Small intestine (tissue), 7 donors: ENCODE measurements at regions not wholly inside any gene's neighbourhood (a gene's known extent, or its start where the extent isn't known, plus 50 kb on each side); places are given as distances from the start of the nearest gene placed in this dataset.
A peak's percentile ranks its signal among the peaks of the same experiment; 100 is the strongest.

Source experiments
- DNase-seq, 2 donors: peaks; one replicate each; pipeline versions ENCODE4 v3.0.0 to v3.0.0-alpha.2; 2013
- FAIRE-seq: peaks from 2 replicates; lab custom pipeline; 2012; peaks lifted over from hg19 to GRCh38; lab: Jason Lieb, UNC
- H3K27ac ChIP-seq, 3 donors: one replicate each; pipeline ENCODE4 v1.5.1; 2013; ENCODE audit warnings: low read length in 2 of 3, mild to moderate bottlenecking in 2 of 3, control low read depth in 1 of 3, inconsistent platforms in 1 of 3, low read depth in 1 of 3, moderate library complexity in 1 of 3
- H3K27me3 ChIP-seq, 3 donors: one replicate each; pipeline ENCODE4 v1.6.1; 2013; ENCODE audit warnings: low read length in 3 of 3, inconsistent platforms in 1 of 3; ENCODE audit not compliant: control insufficient read depth in 3 of 3, insufficient read depth in 3 of 3
- H3K36me3 ChIP-seq, 3 donors: one replicate each; pipeline ENCODE4 v1.6.1; 2013; ENCODE audit warnings: low read length in 3 of 3, inconsistent platforms in 1 of 3, low read depth in 1 of 3, mild to moderate bottlenecking in 1 of 3, moderate library complexity in 1 of 3; ENCODE audit not compliant: control insufficient read depth in 3 of 3, insufficient read depth in 2 of 3
- H3K4me1 ChIP-seq, 3 donors: one replicate each; pipeline ENCODE4 v1.6.1; 2013; ENCODE audit warnings: low read length in 2 of 3, inconsistent platforms in 1 of 3, low read depth in 1 of 3, mild to moderate bottlenecking in 1 of 3, moderate library complexity in 1 of 3; ENCODE audit not compliant: control insufficient read depth in 3 of 3, insufficient read depth in 2 of 3
- H3K4me3 ChIP-seq, 3 donors: one replicate each; pipeline ENCODE4 v1.5.1; 2013; ENCODE audit warnings: low read length in 3 of 3, control low read depth in 1 of 3, inconsistent platforms in 1 of 3, low read depth in 1 of 3, mild to moderate bottlenecking in 1 of 3, moderate library complexity in 1 of 3
- H3K9me3 ChIP-seq, 2 donors: one replicate each; pipeline ENCODE4 v1.6.1; 2013; ENCODE audit warnings: low read depth in 1 of 2, low read length in 1 of 2; ENCODE audit not compliant: control insufficient read depth in 2 of 2, insufficient read depth in 1 of 2
- WGBS, 3 donors: extraction: QIAGEN DNeasy Blood & Tissue Kit; methylation state at CpG; one replicate each; pipeline ENCODE4 v1.1.7; 2013; 5-methylcytosine and 5-hydroxymethylcytosine counted together
- donor health status: healthy with polysubstance abuse.
- donor health status: control.
- donor health status: control.
- donor health status: Bipolar disorder and iron deficiency.
- donor health status: healthy.

DNA sequence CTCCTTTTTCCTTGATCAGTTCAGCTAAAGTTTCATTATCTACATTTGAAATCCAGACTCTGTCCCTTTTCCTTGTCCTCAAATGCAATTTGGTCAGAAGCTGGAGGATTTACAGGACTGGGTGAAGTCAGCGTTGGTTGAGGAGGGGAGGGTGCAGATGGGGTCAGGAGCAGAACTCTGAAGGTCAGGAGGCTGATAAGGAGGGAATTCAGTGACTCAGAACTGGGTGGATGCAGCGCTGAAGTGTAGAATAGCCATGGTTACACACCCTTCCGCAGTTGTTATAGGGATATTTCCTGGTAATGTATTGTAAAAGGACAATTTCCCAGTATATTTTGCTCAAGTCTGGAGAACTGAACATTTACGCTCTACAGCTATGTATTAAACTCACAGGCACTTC lies 133.1 kb upstream of the FOXA2 start:
- WGBS, 3 donors = 16 to 51% (median 38%) methylated on average over 4 of the region's 4 CpGs
- DNase-seq = peak; percentile 46 to 52
- no peak for FAIRE-seq

DNA sequence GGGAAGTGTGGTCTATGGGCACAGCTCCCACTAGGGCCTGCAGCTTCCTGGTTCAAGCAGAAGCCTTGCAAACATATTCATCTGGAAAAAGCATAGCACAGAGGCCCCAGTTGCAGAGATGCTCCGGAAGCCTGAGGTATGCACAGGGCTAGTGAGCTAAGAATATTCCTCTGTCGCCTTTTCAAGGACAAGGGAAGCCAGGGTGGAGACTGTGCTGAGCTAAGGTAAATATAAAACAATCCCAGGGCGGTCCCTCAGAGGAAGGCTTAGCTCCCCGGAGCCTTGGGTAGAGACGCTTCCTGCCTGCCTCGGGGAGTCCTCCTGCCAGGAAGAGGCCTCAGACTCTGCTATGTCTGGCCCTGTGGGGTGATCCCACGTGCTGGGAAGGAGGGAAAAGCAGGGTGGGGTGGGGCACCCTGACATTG lies 134.8 kb upstream of the FOXA2 start:
- Histone ChIP-seq H3K4me3 (no peak overlapping the region), H3K4me1 (no peaks in the 10 kb centered on the region), H3K27ac (no peak overlapping the region), H3K36me3 (no peaks in the 10 kb centered on the region), H3K9me3 (no peaks in the 10 kb centered on the region), H3K27me3 (no peaks in the 10 kb centered on the region)
- 30 to 38% (median 37%) methylated on average over 7 of the region's 7 CpGs for WGBS, 3 donors
- DNase-seq = peak in 1 of 2 donors; percentile 4
- FAIRE-seq = no peak

More for the DNA sequence above, 133.1 kb upstream of the FOXA2 start:
- no peaks in the 10 kb centered on the region for H3K9me3 ChIP-seq
- H3K4me3 ChIP-seq = no peak overlapping the region
- H3K27me3 ChIP-seq = no peaks in the 10 kb centered on the region
- no peaks in the 10 kb centered on the region for H3K4me1 ChIP-seq
- H3K27ac ChIP-seq = no peak overlapping the region
- H3K36me3 ChIP-seq = no peaks in the 10 kb centered on the region

DNA sequence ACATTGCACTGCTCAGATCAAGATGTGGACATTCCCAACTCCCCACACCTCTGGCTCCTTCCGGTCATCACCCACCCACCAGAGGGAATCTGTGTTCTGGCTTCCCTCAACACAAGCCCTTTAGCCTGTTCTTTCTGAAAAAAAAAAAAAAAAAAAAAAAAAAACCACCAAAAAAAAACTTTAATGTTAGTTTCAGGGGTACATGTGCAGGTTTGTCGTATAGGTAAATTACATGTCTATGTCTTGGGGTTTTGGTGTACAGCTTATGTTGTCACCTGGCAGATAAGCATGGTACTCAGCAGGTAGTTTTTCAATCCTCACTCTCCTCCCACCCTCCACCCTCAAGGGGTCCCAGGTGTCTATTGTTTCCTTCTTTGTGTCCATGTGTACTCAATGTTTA lies 135.8 kb upstream of the FOXA2 start:
- WGBS, 3 donors = 89 to 95% (median 92%) methylated on average over 2 of the region's 2 CpGs
- no peak for FAIRE-seq

DNA sequence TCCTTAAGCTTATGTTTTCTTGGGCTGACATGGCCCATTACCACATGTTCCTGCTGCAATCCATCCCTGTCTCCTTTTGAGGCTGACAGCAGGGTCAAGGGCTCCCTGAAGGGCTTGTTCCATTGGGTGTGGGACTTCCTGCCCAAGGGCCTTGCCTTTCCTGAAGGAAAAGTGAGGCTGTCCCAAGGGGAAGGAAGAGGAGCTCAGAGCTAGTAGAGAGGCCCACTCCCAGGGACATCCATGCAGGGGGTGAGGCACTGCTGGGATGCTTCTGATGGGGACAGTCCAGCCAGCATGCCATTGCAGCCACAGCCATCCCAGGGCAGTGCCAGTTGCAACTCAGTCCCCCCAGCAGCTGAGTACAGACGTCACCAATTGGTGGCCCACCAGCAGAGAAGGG lies 138.4 kb upstream of the FOXA2 start:
- FAIRE-seq (no peak), DNase-seq (no peak)
- Histone ChIP-seq H3K4me1 (no peaks in the 10 kb centered on the region), H3K9me3 (no peaks in the 10 kb centered on the region), H3K36me3 (no peaks in the 10 kb centered on the region), H3K27ac (no peak overlapping the region), H3K27me3 (no peaks in the 10 kb centered on the region), H3K4me3 (no peak overlapping the region)
- WGBS, 3 donors = 52 to 67% (median 67%) methylated on average over 1 of the region's 1 CpG

More for the DNA sequence above, 135.8 kb upstream of the FOXA2 start:
- Histone ChIP-seq H3K4me3 (no peak overlapping the region), H3K36me3 (no peaks in the 10 kb centered on the region), H3K27me3 (no peaks in the 10 kb centered on the region), H3K27ac (no peak overlapping the region), H3K9me3 (no peaks in the 10 kb centered on the region), H3K4me1 (no peaks in the 10 kb centered on the region)
- no peak for DNase-seq

DNA sequence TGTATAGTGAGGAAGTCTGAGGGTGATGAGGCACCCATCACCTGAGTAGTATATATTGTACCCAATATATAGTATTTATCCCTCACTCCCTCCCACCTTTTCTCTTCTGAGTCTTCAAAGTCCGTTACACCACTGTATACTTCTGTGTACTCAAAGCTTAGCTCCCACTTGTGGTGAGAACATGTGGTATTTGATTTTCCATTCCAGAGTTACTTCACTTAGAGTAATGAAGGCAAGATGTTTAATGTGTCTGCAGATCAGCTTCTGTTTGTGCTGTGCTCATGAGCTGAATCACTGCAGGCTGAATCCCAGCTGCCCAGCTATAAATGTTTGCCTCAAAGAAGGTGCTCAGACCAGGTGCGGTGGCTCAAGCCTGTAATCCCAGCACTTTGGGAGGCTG lies 139.3 kb upstream of the FOXA2 start:
- no peaks in the 10 kb centered on the region for H3K36me3 ChIP-seq
- FAIRE-seq = no peak
- no peak overlapping the region for H3K27ac ChIP-seq
- 48 to 67% (median 56%) methylated on average over 2 of the region's 2 CpGs for WGBS, 3 donors
- no peak overlapping the region for H3K4me3 ChIP-seq
- H3K27me3 ChIP-seq = no peaks in the 10 kb centered on the region
- H3K9me3 ChIP-seq = no peaks in the 10 kb centered on the region
- DNase-seq = no peak
- no peaks in the 10 kb centered on the region for H3K4me1 ChIP-seq

DNA sequence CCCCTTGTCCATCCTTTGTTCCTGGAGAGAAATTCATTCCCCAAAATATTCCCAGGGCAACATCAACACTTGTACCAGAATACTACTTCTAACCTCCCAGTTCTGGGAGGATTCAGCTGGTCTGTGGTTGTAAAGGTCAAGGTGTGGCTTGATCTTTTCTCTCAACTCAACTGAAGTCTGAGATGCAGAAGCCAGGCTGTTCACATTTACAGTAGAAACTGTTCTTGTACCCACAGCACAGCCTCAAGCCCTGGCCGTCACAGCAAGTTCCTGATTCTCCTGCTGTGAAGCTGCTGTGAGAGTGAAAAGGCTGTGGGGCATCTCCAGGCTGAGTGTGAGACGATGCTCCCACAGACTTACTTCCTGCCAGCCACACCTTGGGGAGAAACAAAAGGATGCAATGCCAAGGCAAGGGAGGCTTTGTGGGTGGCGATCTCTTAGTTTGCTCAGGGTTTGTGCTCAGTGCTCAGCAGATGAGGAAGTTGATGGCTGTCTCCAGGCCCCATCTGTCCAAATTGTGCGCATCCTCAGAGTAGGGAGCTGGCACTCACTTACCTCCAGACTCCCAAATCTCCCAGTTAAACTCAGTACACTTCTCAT lies 143.9 kb upstream of the FOXA2 start:
- DNase-seq (no peak), FAIRE-seq (no peak)
- Histone ChIP-seq H3K27ac (no peak overlapping the region), H3K4me1 (no peaks in the 10 kb centered on the region), H3K4me3 (no peak overlapping the region), H3K36me3 (no peaks in the 10 kb centered on the region), H3K9me3 (no peaks in the 10 kb centered on the region), H3K27me3 (no peaks in the 10 kb centered on the region)
- 80 to 89% (median 87%) methylated on average over 4 of the region's 4 CpGs for WGBS, 3 donors

DNA sequence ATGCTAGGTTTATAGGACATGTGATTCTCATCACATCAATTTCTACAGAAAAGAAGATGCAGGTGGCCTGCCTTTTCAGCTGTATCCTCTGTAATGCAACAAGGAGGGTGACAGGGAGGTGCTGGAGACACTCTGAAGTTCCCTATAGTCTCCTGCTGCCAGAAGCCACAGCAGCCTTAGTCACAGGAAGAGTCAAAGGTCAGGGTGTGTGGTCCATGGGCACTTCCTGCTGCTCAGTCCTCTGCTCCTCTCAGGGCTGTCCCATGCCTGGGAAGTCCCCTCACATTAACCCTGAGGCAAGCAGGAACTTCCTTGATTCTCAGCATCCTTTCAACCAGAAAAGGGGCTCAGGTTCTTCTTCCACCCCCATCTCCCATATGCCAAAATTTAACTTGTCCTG lies 144.8 kb upstream of the FOXA2 start:
- Histone ChIP-seq H3K4me1 (no peaks in the 10 kb centered on the region), H3K9me3 (no peaks in the 10 kb centered on the region), H3K4me3 (no peak overlapping the region), H3K27ac (no peak overlapping the region), H3K27me3 (no peaks in the 10 kb centered on the region), H3K36me3 (no peaks in the 10 kb centered on the region)
- peak in 1 of 2 donors; percentile 3 for DNase-seq
- no peak for FAIRE-seq

DNA sequence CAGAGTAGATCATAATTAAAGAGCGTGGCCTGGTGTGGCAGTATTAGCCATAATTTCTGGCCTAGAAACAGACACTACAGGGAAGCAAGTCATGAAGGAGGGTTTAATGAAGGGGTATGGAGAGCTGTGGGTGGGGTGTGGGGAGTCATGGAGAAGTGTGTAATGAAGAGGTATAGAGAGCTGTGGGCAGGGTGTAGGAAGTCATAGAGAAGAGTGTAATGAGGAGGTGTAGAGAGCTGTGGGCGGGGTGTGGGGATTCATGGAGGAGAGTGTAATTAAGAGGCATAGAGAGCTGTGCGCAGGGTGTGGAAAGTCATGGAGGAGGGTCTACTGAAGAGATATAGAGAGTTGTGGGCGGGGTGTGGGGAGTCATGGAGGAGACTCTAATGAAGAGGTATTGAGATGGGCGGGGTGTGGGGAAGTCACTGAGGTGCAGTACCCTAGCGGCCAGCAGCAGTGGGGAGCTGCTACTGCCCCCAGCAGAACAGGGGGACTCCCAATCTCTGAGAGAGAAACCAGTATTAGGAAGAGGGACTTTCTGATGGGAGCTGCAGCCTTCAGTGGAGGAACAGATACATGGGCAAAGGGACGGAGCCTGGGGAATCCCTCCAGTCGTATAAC lies 145.4 kb upstream of the FOXA2 start:
- Histone ChIP-seq H3K4me1 (no peaks in the 10 kb centered on the region), H3K9me3 (no peaks in the 10 kb centered on the region), H3K27ac (no peak overlapping the region), H3K36me3 (no peaks in the 10 kb centered on the region), H3K27me3 (no peaks in the 10 kb centered on the region), H3K4me3 (no peak overlapping the region)
- no peak for DNase-seq
- 81 to 91% (median 89%) methylated on average over 8 of the region's 8 CpGs for WGBS, 3 donors
- FAIRE-seq = no peak

DNA sequence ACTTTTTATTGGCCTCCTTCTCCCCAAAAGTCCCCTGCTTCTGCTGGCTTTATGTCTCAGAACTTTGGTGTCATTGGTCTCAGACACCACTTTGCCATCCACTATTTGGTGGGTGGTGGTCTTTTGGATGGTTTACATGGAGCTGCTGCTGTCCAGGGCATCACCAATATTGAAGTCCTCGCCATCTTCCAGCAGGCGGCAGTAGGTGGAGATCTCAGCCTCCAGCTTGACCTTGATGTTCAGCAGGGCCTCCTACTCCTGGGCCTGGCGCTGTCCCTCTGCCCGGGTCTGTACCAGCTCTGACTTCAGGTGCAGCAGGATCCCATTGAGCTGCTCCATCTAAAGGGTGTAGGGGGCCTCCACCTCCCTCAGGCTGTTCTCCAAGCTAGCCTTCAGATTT lies 148.4 kb upstream of the FOXA2 start:
- 82 to 88% (median 87%) methylated on average over 4 of the region's 4 CpGs for WGBS, 3 donors
- H3K27me3 ChIP-seq = no peaks in the 10 kb centered on the region
- H3K9me3 ChIP-seq = no peaks in the 10 kb centered on the region
- FAIRE-seq (no peak), DNase-seq (no peak)
- H3K27ac ChIP-seq = no peak overlapping the region
- no peaks in the 10 kb centered on the region for H3K36me3 ChIP-seq
- no peak overlapping the region for H3K4me3 ChIP-seq
- H3K4me1 ChIP-seq = no peaks in the 10 kb centered on the region
